BLaER1 treated with 17β-estradiol and CSF1 and Interleukin-3, amounts not matched to agents 10 nM and 100 nM (cell line): ENCODE measurements at regions not wholly inside any gene's neighbourhood (a gene's known extent, or its start where the extent isn't known, plus 50 kb on each side); places are given as distances from the start of the nearest gene placed in this dataset.

Experiments used
- H3K27ac ChIP-seq, 11 experiments: shearing (Covaris generic); formaldehyde crosslinking; 2 replicates each; pipeline ENCODE4 v1.8.1; 2022
- H3K27me3 ChIP-seq, 11 experiments: shearing (Covaris generic); formaldehyde crosslinking; 2 replicates each; pipeline ENCODE4 v1.8.1; 2022
- H3K36me3 ChIP-seq, 11 experiments: shearing (Covaris generic); formaldehyde crosslinking; 2 replicates each; pipeline ENCODE4 v1.8.1; 2022
- H3K4me1 ChIP-seq, 10 experiments: shearing (Covaris generic); formaldehyde crosslinking; 2 replicates each; pipeline ENCODE4 v1.8.1; 2022
- H3K4me2 ChIP-seq, 11 experiments: shearing (Covaris generic); formaldehyde crosslinking; 2 replicates each; pipeline ENCODE4 v1.8.1; 2022
- H3K4me3 ChIP-seq, 10 experiments: shearing (Covaris generic); formaldehyde crosslinking; 2 replicates each; pipeline ENCODE4 v1.8.1; 2022
- H3K9ac ChIP-seq, 11 experiments: shearing (Covaris generic); formaldehyde crosslinking; 2 replicates each; pipeline ENCODE4 v1.8.1; 2022
- H3K9me3 ChIP-seq, 11 experiments: shearing (Covaris generic); formaldehyde crosslinking; replicated peaks in 1 of 11; 2 replicates each; pipeline ENCODE4 v1.8.1; 2022
- H4K20me1 ChIP-seq, 11 experiments: shearing (Covaris generic); formaldehyde crosslinking; 2 replicates each; pipeline ENCODE4 v1.8.1; 2022
- Cebpa-rat ChIP-seq, 11 experiments: shearing (Covaris generic); IDR thresholded peaks; 2 replicates each; pipeline ENCODE4 v1.8.1; 2022

- Histone ChIP-seq H3K9ac (peak overlapping the region; percentile 62 to 82 (median 75); a peak in 21 of 22 replicates), H3K27ac (peak overlapping the region; percentile 49 to 92 (median 86); a peak in 21 of 22 replicates)
Measured at GRCh38 chrX:148380650-148381561, 119.5 kb upstream of the AFF2 start.

DNA sequence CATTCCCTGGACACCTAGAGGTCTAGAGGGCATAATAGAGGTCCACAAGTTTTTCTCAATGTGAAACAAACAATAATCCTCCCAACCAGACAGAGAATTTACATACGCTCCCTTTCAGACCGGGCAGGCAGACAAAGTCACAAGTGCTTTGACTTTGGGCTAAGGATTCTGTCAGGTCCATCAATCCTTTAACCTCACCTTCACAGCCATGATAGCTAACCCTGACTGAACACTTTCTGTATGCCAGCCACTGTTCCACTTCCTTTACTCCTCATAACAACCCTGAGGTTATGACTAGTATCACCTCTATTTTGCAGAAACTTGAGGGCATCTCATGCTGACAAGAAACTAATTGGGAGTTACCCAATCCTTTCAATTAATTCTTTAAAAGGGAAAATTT, 118.8 kb upstream of the AFF2 start:
- TF ChIP-seq Cebpa-rat (IDR thresholded peaks at IDR 0.05): no peak
- H3K4me3 ChIP-seq: peak overlapping the region; percentile 39 to 65 (median 50)

More at GRCh38 chrX:148380650-148381561, 119.5 kb upstream of the AFF2 start:
- Histone ChIP-seq H3K27me3 (no peaks in the 10 kb centered on the region), H3K9me3 (peaks cover 15 to 50% (median 39%) of the 10 kb centered on the region in 11 experiments), H3K4me3 (peak overlapping the region; percentile 39 to 65 (median 50)), H3K36me3 (no peaks in the 10 kb centered on the region; a peak in 1 of 22 replicates), H3K4me2 (peak overlapping the region; percentile 75 to 97 (median 89)), H4K20me1 (no peaks in the 10 kb centered on the region; a peak in 1 of 22 replicates), H3K4me1 (peaks cover 25 to 41% (median 33%) of the 10 kb centered on the region in 10 experiments)
- peak in 1 of 11 experiments; percentile 34; a peak in 1 of 22 replicates for TF ChIP-seq Cebpa-rat (IDR thresholded peaks at IDR 0.05)

DNA sequence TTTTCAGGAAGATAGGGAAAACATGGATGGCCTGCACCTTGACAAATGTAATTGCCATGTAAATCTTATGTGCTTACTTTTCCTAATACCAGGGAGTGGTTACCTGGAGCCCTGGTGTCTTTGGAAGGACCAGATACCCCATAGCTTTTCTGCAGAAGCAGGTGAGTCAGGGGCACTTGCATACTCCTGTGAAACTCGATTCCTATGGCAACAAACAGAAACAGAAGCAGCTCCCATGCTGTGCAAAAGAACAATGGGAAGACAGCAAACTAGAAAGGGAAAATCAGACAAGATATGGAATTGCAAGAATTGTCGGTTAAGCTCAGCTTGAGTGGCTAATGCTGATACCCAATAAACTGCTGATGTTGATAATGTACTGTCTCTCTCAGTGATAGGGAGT, 117.4 kb upstream of the AFF2 start:
- Histone ChIP-seq H4K20me1 (no peaks in the 10 kb centered on the region; a peak in 1 of 22 replicates), H3K4me2 (peak overlapping the region in 5 of 11 experiments; percentile 80 to 89 (median 84); a peak in 7 of 22 replicates), H3K9ac (no peak overlapping the region), H3K4me1 (peaks cover 25 to 41% (median 33%) of the 10 kb centered on the region in 10 experiments), H3K27ac (0 out of 22 replicates have a peak overlapping the region, but pooled peaks of 1 of the 11 experiments have one; percentile 92), H3K4me3 (no peak overlapping the region), H3K9me3 (peaks cover 6 to 59% (median 45%) of the 10 kb centered on the region in 11 experiments), H3K27me3 (no peaks in the 10 kb centered on the region), H3K36me3 (no peaks in the 10 kb centered on the region; a peak in 1 of 22 replicates)
- TF ChIP-seq Cebpa-rat (IDR thresholded peaks at IDR 0.05): no peak

More for the DNA sequence above, 118.8 kb upstream of the AFF2 start:
- peaks cover 8 to 50% (median 38%) of the 10 kb centered on the region in 11 experiments for H3K9me3 ChIP-seq
- H4K20me1 ChIP-seq: no peaks in the 10 kb centered on the region; a peak in 1 of 22 replicates
- no peaks in the 10 kb centered on the region; a peak in 1 of 22 replicates for H3K36me3 ChIP-seq
- H3K27ac ChIP-seq: peak overlapping the region; percentile 49 to 92 (median 86); a peak in 21 of 22 replicates
- peaks cover 25 to 41% (median 33%) of the 10 kb centered on the region in 10 experiments for H3K4me1 ChIP-seq
- peak overlapping the region; percentile 62 to 82 (median 75); a peak in 21 of 22 replicates for H3K9ac ChIP-seq
- no peaks in the 10 kb centered on the region for H3K27me3 ChIP-seq
- peak overlapping the region; percentile 75 to 97 (median 89) for H3K4me2 ChIP-seq

DNA sequence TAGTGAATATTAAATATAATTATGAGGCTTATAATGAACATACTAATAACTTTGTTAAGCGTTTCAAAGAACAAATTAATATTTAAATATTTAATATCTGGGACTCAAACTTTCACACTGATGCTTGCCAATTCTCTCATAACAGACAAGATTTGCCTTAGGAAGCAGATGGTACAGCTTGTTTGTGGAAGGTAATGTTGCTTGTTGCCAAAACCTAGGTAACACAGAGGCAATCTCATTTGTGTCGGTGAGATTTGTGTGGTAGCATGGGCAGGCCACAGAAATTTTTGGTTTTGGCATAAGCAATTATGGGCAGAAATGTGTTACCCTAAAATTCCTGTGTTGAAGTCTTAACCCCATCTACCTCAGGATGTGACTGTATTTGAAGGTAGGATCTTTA, 114.9 kb upstream of the AFF2 start:
- H3K9me3 ChIP-seq: peaks cover 0 to 66% (median 49%) of the 10 kb centered on the region in 11 experiments; a peak in 20 of 22 replicates
- no peak overlapping the region for H3K4me3 ChIP-seq
- no peak overlapping the region for H3K27ac ChIP-seq
- no peak overlapping the region for H3K9ac ChIP-seq
- peaks cover 18 to 30% (median 23%) of the 10 kb centered on the region in 10 experiments for H3K4me1 ChIP-seq
- no peaks in the 10 kb centered on the region for H3K27me3 ChIP-seq
- H3K36me3 ChIP-seq: no peaks in the 10 kb centered on the region
- no peak for TF ChIP-seq Cebpa-rat (IDR thresholded peaks at IDR 0.05)
- no peak overlapping the region for H3K4me2 ChIP-seq
- no peaks in the 10 kb centered on the region; a peak in 1 of 22 replicates for H4K20me1 ChIP-seq

GRCh38 chrX:148389629-148390028, 110.8 kb upstream of the AFF2 start:
- Histone ChIP-seq H3K4me3 (no peak overlapping the region), H3K36me3 (no peaks in the 10 kb centered on the region), H3K27me3 (no peaks in the 10 kb centered on the region), H3K4me1 (no peaks in the 10 kb centered on the region), H3K27ac (no peak overlapping the region), H4K20me1 (no peaks in the 10 kb centered on the region), H3K9me3 (peaks cover 0 to 68% (median 44%) of the 10 kb centered on the region in 11 experiments; a peak in 20 of 22 replicates), H3K4me2 (no peak overlapping the region), H3K9ac (no peak overlapping the region)
- no peak for TF ChIP-seq Cebpa-rat (IDR thresholded peaks at IDR 0.05)

GRCh38 chrX:148412006-148412405, 88.4 kb upstream of the AFF2 start:
- peaks cover 0 to 19% (median 4%) of the 10 kb centered on the region in 11 experiments; a peak in 4 of 22 replicates for H3K9me3 ChIP-seq
- H4K20me1 ChIP-seq: no peaks in the 10 kb centered on the region
- H3K27ac ChIP-seq: no peak overlapping the region
- H3K36me3 ChIP-seq: no peaks in the 10 kb centered on the region
- H3K4me3 ChIP-seq: no peak overlapping the region
- TF ChIP-seq Cebpa-rat (IDR thresholded peaks at IDR 0.05): no peak
- no peaks in the 10 kb centered on the region for H3K27me3 ChIP-seq
- no peak overlapping the region for H3K9ac ChIP-seq
- no peaks in the 10 kb centered on the region for H3K4me1 ChIP-seq
- no peak overlapping the region for H3K4me2 ChIP-seq

DNA sequence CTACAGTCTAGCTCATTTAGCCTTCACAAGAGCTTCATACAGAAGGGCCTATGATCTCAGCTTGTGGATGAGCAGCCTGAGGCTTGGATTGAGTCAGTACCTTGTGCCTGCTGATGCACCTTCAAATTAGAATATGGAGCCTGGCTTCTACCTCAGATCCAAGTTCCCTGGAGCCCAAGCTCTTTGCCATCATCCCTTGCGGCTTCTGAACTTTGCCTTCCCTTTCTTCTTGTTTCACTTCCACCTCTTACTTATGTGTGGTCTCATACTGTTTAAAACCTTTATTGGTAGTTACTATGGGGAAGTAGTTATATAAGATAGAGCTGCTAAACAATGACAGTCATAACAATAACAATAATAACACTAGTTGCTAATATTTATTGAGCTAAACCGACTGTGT, 84.3 kb upstream of the AFF2 start:
- no peak overlapping the region for H3K4me2 ChIP-seq
- TF ChIP-seq Cebpa-rat (IDR thresholded peaks at IDR 0.05): no peak
- H3K9ac ChIP-seq: no peak overlapping the region
- no peaks in the 10 kb centered on the region for H4K20me1 ChIP-seq
- no peaks in the 10 kb centered on the region for H3K4me1 ChIP-seq
- no peak overlapping the region for H3K4me3 ChIP-seq
- H3K36me3 ChIP-seq: no peaks in the 10 kb centered on the region
- peaks cover 5 to 35% (median 14%) of the 10 kb centered on the region in 11 experiments; a peak in 15 of 22 replicates for H3K9me3 ChIP-seq
- peak overlapping the region in 1 of 11 experiments; percentile 50; a peak in 1 of 22 replicates for H3K27ac ChIP-seq
- no peaks in the 10 kb centered on the region for H3K27me3 ChIP-seq

- Histone ChIP-seq H3K27me3 (no peaks in the 10 kb centered on the region), H3K4me3 (no peak overlapping the region), H3K4me2 (no peak overlapping the region), H4K20me1 (no peaks in the 10 kb centered on the region), H3K4me1 (no peaks in the 10 kb centered on the region), H3K9me3 (peaks cover 5 to 32% (median 13%) of the 10 kb centered on the region in 11 experiments; a peak in 15 of 22 replicates), H3K9ac (no peak overlapping the region), H3K36me3 (no peaks in the 10 kb centered on the region), H3K27ac (peak overlapping the region in 1 of 11 experiments; percentile 50; a peak in 1 of 22 replicates)
- TF ChIP-seq Cebpa-rat (IDR thresholded peaks at IDR 0.05): no peak
Measured at GRCh38 chrX:148416931-148417330, 83.5 kb upstream of the AFF2 start.

DNA sequence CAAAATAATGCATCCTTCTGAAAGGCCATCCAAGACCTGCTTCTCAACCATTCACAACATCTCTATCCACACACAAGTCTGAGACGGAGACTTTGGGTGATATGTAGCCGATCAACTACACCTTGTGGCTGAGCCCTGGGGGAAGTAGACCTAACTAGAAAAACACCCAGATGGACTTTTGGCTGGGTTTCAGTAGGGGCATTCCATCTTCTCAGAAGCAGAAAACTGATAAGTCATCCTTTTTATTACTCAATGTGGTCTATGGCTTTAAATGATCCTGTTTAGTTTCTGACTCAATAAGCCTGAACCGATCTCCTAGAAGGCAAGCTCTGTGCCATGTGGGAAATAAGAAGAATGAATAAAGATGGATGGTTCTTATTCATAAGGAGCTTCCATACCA, 82.5 kb upstream of the AFF2 start:
- no peaks in the 10 kb centered on the region for H3K27me3 ChIP-seq
- H3K4me3 ChIP-seq: no peak overlapping the region
- H3K4me1 ChIP-seq: no peaks in the 10 kb centered on the region
- no peak for TF ChIP-seq Cebpa-rat (IDR thresholded peaks at IDR 0.05)
- H3K9me3 ChIP-seq: peaks cover 5 to 29% (median 12%) of the 10 kb centered on the region in 11 experiments; a peak in 16 of 22 replicates
- H3K4me2 ChIP-seq: no peak overlapping the region
- H4K20me1 ChIP-seq: no peaks in the 10 kb centered on the region
- H3K36me3 ChIP-seq: no peaks in the 10 kb centered on the region
- no peak overlapping the region for H3K27ac ChIP-seq
- H3K9ac ChIP-seq: no peak overlapping the region
